NCI-H1417 treated with DMSO at 0.1 percent for 48 hours (cell line): ENCODE measurements at regions not wholly inside any gene's neighbourhood (a gene's known extent, or its start where the extent isn't known, plus 50 kb on each side); places are given as distances from the start of the nearest gene placed in this dataset.

ENCODE experiments used
- DNase-seq: peaks from one replicate; lab custom pipeline; 2025; lab: John Stamatoyannopoulos, UW

- no peak for DNase-seq
Measured at GRCh38 chr7:9854605-9855004, 1119.1 kb upstream of the PHF14 start.

- no peak for DNase-seq
Measured at GRCh38 chr7:9856668-9857067, 1117.0 kb upstream of the PHF14 start.

DNA sequence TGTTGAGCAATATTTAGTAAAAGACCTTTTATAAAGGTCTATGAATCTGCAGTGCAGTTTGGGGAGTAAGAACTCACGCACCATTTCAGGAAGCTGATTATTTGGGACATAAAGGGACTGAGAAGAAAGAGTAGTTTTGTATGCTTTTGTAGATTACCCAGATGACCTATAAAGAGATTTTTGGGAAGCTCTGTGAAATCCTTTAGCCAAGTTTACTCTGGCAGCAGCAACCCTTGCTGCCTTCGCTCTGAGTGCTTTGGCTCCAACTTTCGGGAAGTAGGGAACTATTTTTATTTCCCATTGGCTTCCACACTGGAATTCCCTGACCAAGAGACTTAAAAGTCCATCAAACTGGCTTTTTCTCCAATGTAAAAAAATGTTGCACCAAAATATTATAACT lies 1110.1 kb upstream of the PHF14 start:
- no peak for DNase-seq

GRCh38 chr7:9869151-9869550 lies 1104.5 kb upstream of the PHF14 start:
- DNase-seq, result no peak

- no peak for DNase-seq
Measured at GRCh38 chr7:9869566-9869965, 1104.1 kb upstream of the PHF14 start.

- no peak for DNase-seq
Measured at GRCh38 chr7:9870674-9871073, 1103.0 kb upstream of the PHF14 start.

GRCh38 chr7:9874182-9874581 lies 1099.5 kb upstream of the PHF14 start:
- DNase-seq, result no peak

DNA sequence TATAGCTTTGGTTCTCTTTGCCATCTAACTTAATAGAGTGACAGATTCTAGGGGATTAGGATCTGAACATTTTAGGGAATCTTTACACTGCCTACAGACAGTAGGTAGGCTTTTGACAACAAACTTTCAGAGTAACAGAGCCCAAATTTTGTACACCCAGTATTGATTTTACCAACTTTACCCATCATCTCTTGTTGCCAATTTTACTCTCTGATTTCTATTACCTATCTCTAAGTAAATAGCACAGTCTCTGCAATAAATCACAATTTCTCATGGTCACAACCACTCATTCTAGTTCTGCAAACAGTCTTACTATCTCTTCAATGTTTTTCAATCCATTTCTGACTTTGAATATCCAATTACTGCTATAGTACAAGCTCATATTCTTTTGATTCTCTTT lies 1097.6 kb upstream of the PHF14 start:
- no peak for DNase-seq

DNA sequence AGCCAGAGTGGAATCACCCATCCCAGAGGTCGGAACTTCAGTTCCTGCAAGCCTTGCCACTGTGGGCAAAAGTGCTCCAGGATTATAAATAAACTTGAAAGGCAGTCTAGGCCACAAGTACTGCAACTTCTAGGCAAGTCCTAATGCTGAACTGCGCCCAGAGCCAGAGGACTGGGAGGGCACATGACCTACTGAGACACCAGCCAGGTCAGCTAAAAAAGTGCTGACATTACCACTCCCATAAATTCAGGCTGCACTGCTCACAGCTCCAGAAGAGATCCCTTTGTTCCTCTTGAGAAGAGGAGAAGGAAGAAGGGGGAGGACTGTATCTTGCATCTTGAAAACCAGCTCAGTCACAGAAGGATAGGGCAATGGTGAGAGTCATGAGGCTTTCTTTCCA lies 1084.1 kb upstream of the PHF14 start:
- DNase-seq, result no peak

DNA sequence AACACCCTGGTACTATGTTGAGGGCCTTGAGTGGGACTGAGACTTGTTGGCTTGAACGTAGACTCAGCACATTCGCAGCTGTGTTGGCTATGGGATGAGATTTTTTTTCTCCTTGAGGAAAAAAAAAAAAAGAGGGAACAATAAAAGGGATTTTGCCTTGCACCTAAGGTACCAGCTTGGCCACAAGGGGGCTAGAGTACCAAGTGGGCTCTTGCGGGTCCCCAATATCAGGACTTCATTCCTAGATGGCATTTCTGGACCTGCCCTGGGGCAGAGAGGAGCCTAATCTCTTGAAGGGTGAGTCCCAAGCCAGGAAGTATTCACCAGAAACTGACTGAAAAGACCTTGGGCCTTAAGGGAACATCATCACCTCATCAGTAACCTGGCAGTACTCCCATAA lies 1083.6 kb upstream of the PHF14 start:
- no peak for DNase-seq

DNA sequence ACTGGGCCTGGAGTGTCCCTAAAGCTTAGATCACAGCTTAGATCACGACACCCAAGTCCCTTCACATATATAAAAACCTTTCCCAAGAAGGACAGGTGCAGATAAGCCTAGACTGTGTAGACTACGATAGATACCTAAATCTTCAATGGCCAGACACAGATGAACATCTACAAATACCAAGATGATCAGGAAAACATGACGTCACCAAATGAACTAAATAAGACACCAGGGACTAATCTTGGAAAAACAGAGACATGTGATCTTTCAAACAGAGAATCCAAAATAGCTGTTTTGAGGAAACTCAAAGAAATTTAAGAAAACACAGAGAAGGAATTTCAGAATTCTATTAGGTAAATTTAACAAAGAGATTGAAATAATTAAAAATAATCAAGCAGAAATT lies 1082.6 kb upstream of the PHF14 start:
- no peak for DNase-seq

GRCh38 chr7:9900339-9900738 lies 1073.3 kb upstream of the PHF14 start:
- no peak for DNase-seq

- no peak for DNase-seq
Measured at GRCh38 chr7:9921326-9921725, 1052.3 kb upstream of the PHF14 start.

DNA sequence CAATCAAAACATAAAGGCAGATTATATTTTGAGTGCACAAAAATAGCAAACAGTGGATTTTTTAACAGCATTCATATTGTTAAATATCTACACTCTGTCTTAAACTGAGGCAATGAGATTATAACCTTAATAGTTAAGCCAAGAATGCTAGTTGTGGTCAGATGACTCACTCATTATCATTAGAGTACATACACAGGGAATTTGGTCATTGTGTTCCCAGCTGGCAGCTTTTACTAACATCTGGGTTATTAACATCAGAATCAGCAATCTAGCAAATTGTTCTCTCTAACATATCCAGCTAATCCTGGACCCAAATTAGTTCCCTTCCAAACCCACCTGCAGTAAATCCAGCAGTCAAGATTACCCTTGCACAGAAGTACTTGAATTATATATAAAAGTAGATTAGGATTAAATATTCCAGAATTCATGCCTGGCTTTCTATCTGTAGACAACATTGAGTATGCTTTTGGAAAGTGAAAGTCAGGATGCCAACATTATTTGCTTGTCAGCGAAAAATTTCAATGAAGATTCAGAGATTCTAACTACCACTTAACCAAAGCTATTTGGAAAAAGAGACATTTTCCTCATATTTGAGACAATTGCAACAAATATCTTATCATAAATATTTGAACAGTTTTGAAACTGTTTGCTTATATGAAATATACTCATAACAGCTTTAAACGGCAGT lies 1035.6 kb upstream of the PHF14 start:
- no peak for DNase-seq

DNA sequence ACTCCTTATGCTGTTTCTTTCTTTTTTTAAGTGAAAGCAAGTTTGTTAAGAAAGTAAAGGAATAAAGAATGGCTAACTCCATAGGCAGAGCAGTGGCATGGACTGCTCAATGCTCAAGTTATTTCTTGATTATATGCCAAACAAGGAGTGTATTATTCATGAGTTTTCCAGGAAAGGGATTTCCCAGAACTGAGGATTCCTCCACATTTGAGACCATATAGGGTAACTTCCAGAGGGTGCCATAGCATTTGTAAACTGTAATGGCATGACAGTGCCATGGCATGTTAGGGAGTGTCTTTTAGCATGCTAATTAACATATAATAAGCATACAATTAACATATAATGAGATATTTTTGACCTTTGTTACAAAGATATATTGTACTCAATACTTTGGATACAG lies 1034.5 kb upstream of the PHF14 start:
- DNase-seq, result no peak

- DNase-seq, result no peak
Measured at GRCh38 chr7:9945131-9945530, 1028.5 kb upstream of the PHF14 start.

DNA sequence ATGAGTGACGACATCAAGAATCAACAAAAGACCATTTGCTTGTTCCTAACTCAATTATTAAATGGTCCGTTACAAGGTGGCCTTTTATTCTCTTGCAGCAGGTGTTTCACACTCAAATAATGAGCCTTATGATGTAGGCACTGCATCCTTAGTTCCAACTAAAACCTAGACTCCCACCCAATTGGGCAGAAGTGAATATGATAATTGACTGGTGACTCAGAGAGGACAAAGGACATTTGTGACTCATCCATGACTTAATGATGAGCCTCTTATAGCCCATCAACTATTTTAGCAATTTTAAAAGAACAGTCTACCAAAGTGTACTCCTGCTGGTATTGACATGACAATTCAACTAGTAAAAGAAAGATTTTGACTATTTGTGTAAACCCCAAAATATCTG lies 1027.8 kb upstream of the PHF14 start:
- DNase-seq, result peak; percentile 27

GRCh38 chr7:9955138-9955537 lies 1018.5 kb upstream of the PHF14 start:
- no peak for DNase-seq

GRCh38 chr7:9958486-9958885 lies 1015.2 kb upstream of the PHF14 start:
- DNase-seq, result peak; percentile 17

- DNase-seq, result no peak
Measured at GRCh38 chr7:9960460-9960859, 1013.2 kb upstream of the PHF14 start.

DNA sequence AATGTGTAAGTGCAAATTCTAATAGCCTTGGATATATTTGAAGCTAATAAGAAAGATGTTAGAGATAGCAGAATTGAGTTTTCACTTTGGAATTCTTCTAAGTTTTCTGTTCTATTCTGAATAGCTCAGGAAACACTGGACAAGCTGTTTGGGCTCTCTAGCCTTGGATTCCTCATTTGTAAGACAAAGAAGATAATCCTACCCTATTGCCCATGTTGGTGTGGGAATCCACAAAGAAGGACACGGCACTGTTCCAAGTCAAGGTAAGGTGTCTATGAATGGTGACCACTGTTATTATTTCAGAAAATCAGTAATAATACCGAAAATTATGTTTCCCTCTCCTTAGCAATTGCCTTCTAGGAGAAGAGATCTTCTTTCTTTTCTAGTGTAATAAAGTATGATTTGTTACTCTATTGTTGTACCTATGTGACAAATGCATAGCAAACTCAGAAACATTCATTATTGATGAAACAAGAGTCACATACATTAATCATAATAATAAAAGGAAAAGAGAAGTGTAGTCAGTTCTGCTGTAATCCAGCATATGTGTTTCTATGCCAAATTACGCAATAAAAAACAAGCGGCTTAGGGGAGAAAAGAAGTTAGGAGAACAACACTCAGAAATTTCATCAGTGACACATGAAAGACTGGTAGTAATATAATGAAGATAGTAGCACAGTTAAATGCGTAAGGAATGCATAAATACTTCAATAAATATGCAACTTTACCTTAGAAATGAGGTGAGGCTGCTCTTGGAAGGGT lies 1012.3 kb upstream of the PHF14 start:
- DNase-seq, result no peak

DNA sequence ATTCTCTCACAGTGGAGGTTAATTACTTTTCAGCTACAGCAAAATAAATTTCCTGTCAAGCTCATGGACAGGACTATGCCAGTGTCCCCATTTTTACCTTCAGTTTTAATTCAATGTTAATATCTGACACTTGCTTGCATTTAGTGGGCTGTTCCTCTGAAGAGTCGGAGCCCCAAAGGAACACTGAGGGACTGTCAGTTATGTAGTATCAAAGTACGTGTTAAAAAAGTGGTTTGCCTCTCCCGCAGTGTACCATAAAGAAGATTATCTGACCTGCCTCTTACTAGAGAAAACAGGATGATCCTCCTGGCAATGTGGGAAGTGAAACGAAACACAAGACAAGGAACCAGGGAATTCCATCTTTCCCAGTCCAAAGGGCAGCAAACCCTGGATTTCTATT lies 1010.9 kb upstream of the PHF14 start:
- no peak for DNase-seq

- DNase-seq, result no peak
Measured at GRCh38 chr7:9978106-9979064, 995.3 kb upstream of the PHF14 start.
